ENCODE measurements at regions not wholly inside any gene's neighbourhood (a gene's known extent, or its start where the extent isn't known, plus 50 kb on each side); places are given as distances from the start of the nearest gene placed in this dataset.
A peak's percentile ranks its signal among the peaks of the same experiment; 100 is the strongest.

DNA sequence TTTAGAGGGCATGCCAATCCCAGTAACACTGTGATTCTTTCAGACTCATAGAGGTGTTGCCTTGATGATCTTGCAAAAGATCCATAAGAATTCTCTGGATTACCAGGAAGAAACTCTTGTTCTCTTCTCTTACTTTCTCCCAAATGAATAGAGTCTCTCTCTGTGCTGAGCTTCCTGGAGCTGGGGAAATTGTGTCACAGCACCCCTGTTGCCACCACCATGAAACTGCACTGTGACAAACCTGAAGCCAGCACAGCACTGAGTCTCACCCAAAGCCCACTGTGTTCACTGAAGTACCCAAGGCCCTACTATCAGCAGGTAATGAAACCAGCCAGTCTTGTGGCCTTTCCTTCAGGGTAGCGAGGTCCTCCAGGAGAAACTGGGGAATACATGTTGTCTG is 332.7 kb upstream of the FGF16 start:
- H3K9me3 ChIP-seq (ENCODE audit: control insufficient read depth in 4 of 4, low read length in 3 of 4): peaks cover 0 to 3% (median 0%) of the 10 kb centered on the region in 4 donors
- no peak for DNase-seq (ENCODE audit: low spot score)
- no peak for TF ChIP-seq TAF1 (conservative IDR thresholded peaks at IDR 0.05)
- TF ChIP-seq RAD21 (IDR thresholded peaks at IDR 0.05): peak in 1 of 2 donors; percentile 23
- TF ChIP-seq RXRA (IDR thresholded peaks at IDR 0.05): no peak
- no peak for TF ChIP-seq NR2F2 (IDR thresholded peaks at IDR 0.05)
- TF ChIP-seq, protein P1, sequence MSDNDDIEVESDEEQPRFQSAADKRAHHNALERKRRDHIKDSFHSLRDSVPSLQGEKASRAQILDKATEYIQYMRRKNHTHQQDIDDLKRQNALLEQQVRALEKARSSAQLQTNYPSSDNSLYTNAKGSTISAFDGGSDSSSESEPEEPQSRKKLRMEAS (IDR thresholded peaks at IDR 0.05): no peak
- H3K4me1 ChIP-seq (ENCODE audit: control insufficient read depth in 4 of 4, insufficient read depth in 4 of 4, low read length in 3 of 4): no peaks in the 10 kb centered on the region
- H3K27ac ChIP-seq (ENCODE audit: low read depth in 1 of 2, low read length in 2 of 2): no peak overlapping the region
- WGBS: 87% methylated on average over 1 of the region's 1 CpG
- no peaks in the 10 kb centered on the region for H3K36me3 ChIP-seq (ENCODE audit: control insufficient read depth in 4 of 4, insufficient read depth in 3 of 4, low read depth in 1 of 4, low read length in 3 of 4)
- H3K4me3 ChIP-seq (ENCODE audit: low read depth in 1 of 3, low read length in 3 of 3): no peak overlapping the region
- H3K27me3 ChIP-seq (ENCODE audit: control insufficient read depth in 4 of 4, insufficient read depth in 4 of 4, low read length in 3 of 4): peaks cover 0 to 3% (median 0%) of the 10 kb centered on the region in 4 donors
- H3K9ac ChIP-seq (ENCODE audit: low read depth in 1 of 2, low read length in 2 of 2): no peak overlapping the region

DNA sequence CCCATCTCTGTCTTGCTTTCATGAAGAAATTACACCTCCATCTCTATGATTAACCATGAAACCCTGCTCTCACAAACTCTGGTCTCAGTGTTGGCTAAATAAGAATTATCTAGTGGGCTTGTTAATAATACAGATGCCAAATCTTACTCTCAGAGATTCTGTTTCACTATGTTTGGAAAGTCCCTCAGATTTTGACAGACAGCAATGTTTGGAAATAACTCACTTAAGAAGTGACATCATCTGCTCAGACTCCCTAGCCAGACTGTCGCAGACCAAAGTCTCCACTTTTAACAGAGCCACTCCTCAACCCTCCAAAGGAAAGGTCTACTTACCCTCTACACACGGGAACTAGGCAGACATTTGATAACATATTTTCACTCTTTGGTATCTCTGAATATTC is 328.5 kb upstream of the FGF16 start:
- Histone ChIP-seq H3K27ac (ENCODE audit: low read depth in 1 of 2, low read length in 2 of 2) (no peak overlapping the region), H3K4me1 (ENCODE audit: control insufficient read depth in 4 of 4, insufficient read depth in 4 of 4, low read length in 3 of 4) (peaks cover 0 to 3% (median 0%) of the 10 kb centered on the region in 4 donors), H3K27me3 (ENCODE audit: control insufficient read depth in 4 of 4, insufficient read depth in 4 of 4, low read length in 3 of 4) (peaks cover 0 to 3% (median 0%) of the 10 kb centered on the region in 4 donors), H3K36me3 (ENCODE audit: control insufficient read depth in 4 of 4, insufficient read depth in 3 of 4, low read depth in 1 of 4, low read length in 3 of 4) (no peaks in the 10 kb centered on the region), H3K4me3 (ENCODE audit: low read depth in 1 of 3, low read length in 3 of 3) (no peak overlapping the region), H3K9ac (ENCODE audit: low read depth in 1 of 2, low read length in 2 of 2) (no peak overlapping the region), H3K9me3 (ENCODE audit: control insufficient read depth in 4 of 4, low read length in 3 of 4) (peaks cover 0 to 6% (median 2%) of the 10 kb centered on the region in 4 donors)
- DNase-seq (ENCODE audit: low spot score): no peak
- 72% methylated on average over 2 of the region's 2 CpGs for WGBS
- TF ChIP-seq FOXA1 (IDR thresholded peaks at IDR 0.05): no peak
- no peak for TF ChIP-seq HNF4A (conservative IDR thresholded peaks at IDR 0.05)
- TF ChIP-seq, protein P2, sequence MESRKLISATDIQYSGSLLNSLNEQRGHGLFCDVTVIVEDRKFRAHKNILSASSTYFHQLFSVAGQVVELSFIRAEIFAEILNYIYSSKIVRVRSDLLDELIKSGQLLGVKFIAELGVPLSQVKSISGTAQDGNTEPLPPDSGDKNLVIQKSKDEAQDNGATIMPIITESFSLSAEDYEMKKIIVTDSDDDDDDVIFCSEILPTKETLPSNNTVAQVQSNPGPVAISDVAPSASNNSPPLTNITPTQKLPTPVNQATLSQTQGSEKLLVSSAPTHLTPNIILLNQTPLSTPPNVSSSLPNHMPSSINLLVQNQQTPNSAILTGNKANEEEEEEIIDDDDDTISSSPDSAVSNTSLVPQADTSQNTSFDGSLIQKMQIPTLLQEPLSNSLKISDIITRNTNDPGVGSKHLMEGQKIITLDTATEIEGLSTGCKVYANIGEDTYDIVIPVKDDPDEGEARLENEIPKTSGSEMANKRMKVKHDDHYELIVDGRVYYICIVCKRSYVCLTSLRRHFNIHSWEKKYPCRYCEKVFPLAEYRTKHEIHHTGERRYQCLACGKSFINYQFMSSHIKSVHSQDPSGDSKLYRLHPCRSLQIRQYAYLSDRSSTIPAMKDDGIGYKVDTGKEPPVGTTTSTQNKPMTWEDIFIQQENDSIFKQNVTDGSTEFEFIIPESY (IDR thresholded peaks at IDR 0.05): no peak
- no peak for TF ChIP-seq FOXA2 (IDR thresholded peaks at IDR 0.05)
- no peak for TF ChIP-seq RXRA (IDR thresholded peaks at IDR 0.05)
- TF ChIP-seq, protein P1 (IDR thresholded peaks at IDR 0.05): no peak
- TF ChIP-seq EGR1 (IDR thresholded peaks at IDR 0.05; ENCODE audit: low read depth in 2 of 2): no peak

DNA sequence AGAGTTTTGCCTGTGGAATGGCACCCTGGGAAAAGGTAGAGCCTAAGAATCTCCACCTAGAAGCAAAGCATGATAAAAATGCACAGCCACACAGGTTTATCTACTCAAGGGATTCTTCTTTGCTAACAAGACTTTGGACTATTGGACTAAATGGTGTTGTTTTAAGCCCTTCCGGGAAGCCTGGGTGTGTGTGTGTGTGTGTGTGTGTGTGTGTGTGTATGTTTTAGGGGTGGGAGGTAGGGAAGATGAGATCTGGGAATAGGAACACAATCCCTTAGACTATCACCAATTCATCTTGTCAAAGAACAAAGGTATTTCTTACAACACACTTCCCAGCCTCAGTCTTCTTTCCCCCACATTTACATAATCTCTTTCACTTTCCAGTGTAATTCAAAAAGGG is 327.5 kb upstream of the FGF16 start:
- Histone ChIP-seq H3K27me3 (ENCODE audit: control insufficient read depth in 4 of 4, insufficient read depth in 4 of 4, low read length in 3 of 4) (peaks cover 0 to 3% (median 0%) of the 10 kb centered on the region in 4 donors), H3K9me3 (ENCODE audit: control insufficient read depth in 4 of 4, low read length in 3 of 4) (peaks cover 0 to 6% (median 2%) of the 10 kb centered on the region in 4 donors)
- TF ChIP-seq YY1 (IDR thresholded peaks at IDR 0.05) (no peak), FOXA2 (IDR thresholded peaks at IDR 0.05) (peak; percentile 21), GABPA (IDR thresholded peaks at IDR 0.05 in 1 of 2, conservative IDR thresholded peaks at IDR 0.05 in 1 of 2) (no peak), HNF4A (conservative IDR thresholded peaks at IDR 0.05) (peak; percentile 75 to 86), SP1 (IDR thresholded peaks at IDR 0.05) (peak; percentile 27), EGR1 (IDR thresholded peaks at IDR 0.05; ENCODE audit: low read depth in 2 of 2) (no peak), REST (IDR thresholded peaks at IDR 0.05) (no peak), FOXA1 (IDR thresholded peaks at IDR 0.05) (peak; percentile 5), RAD21 (IDR thresholded peaks at IDR 0.05) (peak in 1 of 2 donors; percentile 24), TAF1 (conservative IDR thresholded peaks at IDR 0.05) (no peak), HNF4G (IDR thresholded peaks at IDR 0.05) (no peak), NR2F2 (IDR thresholded peaks at IDR 0.05) (no peak), RXRA (IDR thresholded peaks at IDR 0.05) (peak in 1 of 2 donors; percentile 58), JUND (IDR thresholded peaks at IDR 0.05) (no peak)
- TF ChIP-seq, protein P3, sequence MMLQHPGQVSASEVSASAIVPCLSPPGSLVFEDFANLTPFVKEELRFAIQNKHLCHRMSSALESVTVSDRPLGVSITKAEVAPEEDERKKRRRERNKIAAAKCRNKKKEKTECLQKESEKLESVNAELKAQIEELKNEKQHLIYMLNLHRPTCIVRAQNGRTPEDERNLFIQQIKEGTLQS (IDR thresholded peaks at IDR 0.05): no peak
- TF ChIP-seq, protein P2 (IDR thresholded peaks at IDR 0.05): no peak
- TF ChIP-seq, protein P1 (IDR thresholded peaks at IDR 0.05): peak; percentile 41

More for the DNA sequence above, 327.5 kb upstream of the FGF16 start:
- H3K4me1 ChIP-seq (ENCODE audit: control insufficient read depth in 4 of 4, insufficient read depth in 4 of 4, low read length in 3 of 4): peaks cover 0 to 3% (median 0%) of the 10 kb centered on the region in 4 donors
- no peak overlapping the region for H3K4me3 ChIP-seq (ENCODE audit: low read depth in 1 of 3, low read length in 3 of 3)
- H3K9ac ChIP-seq (ENCODE audit: low read depth in 1 of 2, low read length in 2 of 2): no peak overlapping the region
- WGBS: 21% methylated on average over 1 of the region's 1 CpG
- no peak for DNase-seq (ENCODE audit: low spot score)
- no peak overlapping the region for H3K27ac ChIP-seq (ENCODE audit: low read depth in 1 of 2, low read length in 2 of 2)
- no peaks in the 10 kb centered on the region for H3K36me3 ChIP-seq (ENCODE audit: control insufficient read depth in 4 of 4, insufficient read depth in 3 of 4, low read depth in 1 of 4, low read length in 3 of 4)

All from liver (tissue), 7 donors.